Hepatocyte (in vitro differentiated cells): ENCODE measurements at regions not wholly inside any gene's neighbourhood (a gene's known extent, or its start where the extent isn't known, plus 50 kb on each side); places are given as distances from the start of the nearest gene placed in this dataset.
A peak's percentile ranks its signal among the peaks of the same experiment; 100 is the strongest.

Experiments
- DNase-seq: peaks from one replicate; pipeline ENCODE4 v3.0.0-alpha.2; 2016; ENCODE audit warnings: low spot score
- H2AFZ ChIP-seq: fragments of 200-600 bp; sonication (generic); 2 replicates; pipeline ENCODE4 v1.6.0; 2016; ENCODE audit warnings: antibody characterized with exemption, mild to moderate bottlenecking
- H3K27ac ChIP-seq: fragments of 200-600 bp; sonication (generic); 2 replicates; pipeline ENCODE4 v1.5.1; 2016; ENCODE audit warnings: mild to moderate bottlenecking
- H3K27me3 ChIP-seq: fragments of 200-600 bp; sonication (generic); 2 replicates; pipeline ENCODE4 v1.6.1; 2016
- H3K36me3 ChIP-seq: fragments of 200-600 bp; sonication (generic); replicated peaks from 2 replicates; pipeline ENCODE4 v1.5.1; 2016; ENCODE audit warnings: low read depth; ENCODE audit not compliant: insufficient read depth
- H3K4me1 ChIP-seq: fragments of 200-600 bp; sonication (generic); 2 replicates; pipeline ENCODE4 v1.5.1; 2016; ENCODE audit warnings: mild to moderate bottlenecking, moderate library complexity; ENCODE audit not compliant: insufficient read depth
- H3K4me2 ChIP-seq: fragments of 200-600 bp; sonication (generic); 2 replicates; pipeline ENCODE4 v1.6.0; 2016
- H3K4me3 ChIP-seq: fragments of 200-600 bp; sonication (generic); 2 replicates; pipeline ENCODE4 v1.5.1; 2016; ENCODE audit warnings: mild to moderate bottlenecking
- H3K79me2 ChIP-seq: fragments of 200-600 bp; sonication (generic); 2 replicates; pipeline ENCODE4 v1.6.0; 2017; ENCODE audit warnings: mild to moderate bottlenecking
- H3K9me2 ChIP-seq: fragments of 200-600 bp; sonication (generic); replicated peaks from 2 replicates; pipeline ENCODE4 v1.6.0; 2017; ENCODE audit warnings: mild to moderate bottlenecking; ENCODE audit not compliant: insufficient read depth
- H3K9me3 ChIP-seq: fragments of 200-600 bp; sonication (generic); 2 replicates; pipeline ENCODE4 v1.5.1; 2016; ENCODE audit warnings: low read depth, mild to moderate bottlenecking
- H4K20me1 ChIP-seq: fragments of 200-600 bp; sonication (generic); 2 replicates; pipeline ENCODE4 v1.6.0; 2016; ENCODE audit warnings: mild to moderate bottlenecking; ENCODE audit not compliant: insufficient read depth, poor library complexity, severe bottlenecking
- EZH2 ChIP-seq: fragments of 200-600 bp; sonication (generic); IDR thresholded peaks from 2 replicates; pipeline ENCODE4 v1.6.1; 2016; ENCODE audit warnings: antibody characterized with exemption, mild to moderate bottlenecking, borderline replicate concordance
- EZH2phosphoT487 ChIP-seq: fragments of 200-600 bp; sonication (generic); IDR thresholded peaks from one replicate; pipeline ENCODE4 v1.6.1; 2018; ENCODE audit warnings: antibody characterized with exemption, mild to moderate bottlenecking, low read depth, moderate library complexity; ENCODE audit not compliant: unreplicated experiment, severe bottlenecking
- WGBS: methylation state at CpG from one replicate; pipeline ENCODE4 v1.1.6; 2016; ENCODE audit warnings: low lambda C conversion rate; ENCODE audit errors: missing lambda C conversion rate; 5-methylcytosine and 5-hydroxymethylcytosine counted together
- TF ChIP-seq, protein P1 (sequence below): fragments of 200-600 bp; sonication (generic); IDR thresholded peaks from 2 replicates; pipeline ENCODE4 v1.5.1; 2016; ENCODE audit warnings: antibody characterized with exemption, mild to moderate bottlenecking; ENCODE audit not compliant: poor library complexity

DNA sequence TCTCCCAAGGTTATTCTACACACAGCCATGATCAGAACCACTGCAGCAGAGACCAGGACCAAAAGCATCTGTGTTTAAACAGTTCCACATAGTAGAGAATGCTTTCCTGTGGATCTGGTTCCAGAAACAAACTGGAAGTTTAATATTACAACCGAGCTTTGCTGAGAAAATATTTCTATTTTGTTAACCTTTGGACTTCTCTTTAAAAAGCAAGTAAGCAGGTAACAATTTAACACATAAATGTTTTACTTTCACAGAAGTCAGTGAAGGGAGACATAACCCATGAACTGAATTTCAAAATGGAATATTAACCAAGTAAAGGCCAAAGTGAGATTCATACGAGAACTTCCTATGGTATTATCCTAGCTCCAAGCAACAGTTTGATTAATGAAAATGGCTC is 98.6 kb upstream of the PHYHIPL start:
- WGBS = 72% methylated on average over 2 of the region's 2 CpGs
- Histone ChIP-seq H2AFZ (no peak overlapping the region), H4K20me1 (no peaks in the 10 kb centered on the region), H3K9me2 (no peaks in the 10 kb centered on the region), H3K9me3 (no peaks in the 10 kb centered on the region), H3K27ac (no peak overlapping the region), H3K4me2 (peak overlapping the region; percentile 13), H3K36me3 (no peaks in the 10 kb centered on the region), H3K27me3 (no peaks in the 10 kb centered on the region), H3K4me3 (no peak overlapping the region), H3K79me2 (no peaks in the 10 kb centered on the region), H3K4me1 (peaks cover 26% of the 10 kb centered on the region)
- no peak for DNase-seq
- TF ChIP-seq EZH2 = no peak
- TF ChIP-seq EZH2phosphoT487 = no peak
- TF ChIP-seq, protein P1, sequence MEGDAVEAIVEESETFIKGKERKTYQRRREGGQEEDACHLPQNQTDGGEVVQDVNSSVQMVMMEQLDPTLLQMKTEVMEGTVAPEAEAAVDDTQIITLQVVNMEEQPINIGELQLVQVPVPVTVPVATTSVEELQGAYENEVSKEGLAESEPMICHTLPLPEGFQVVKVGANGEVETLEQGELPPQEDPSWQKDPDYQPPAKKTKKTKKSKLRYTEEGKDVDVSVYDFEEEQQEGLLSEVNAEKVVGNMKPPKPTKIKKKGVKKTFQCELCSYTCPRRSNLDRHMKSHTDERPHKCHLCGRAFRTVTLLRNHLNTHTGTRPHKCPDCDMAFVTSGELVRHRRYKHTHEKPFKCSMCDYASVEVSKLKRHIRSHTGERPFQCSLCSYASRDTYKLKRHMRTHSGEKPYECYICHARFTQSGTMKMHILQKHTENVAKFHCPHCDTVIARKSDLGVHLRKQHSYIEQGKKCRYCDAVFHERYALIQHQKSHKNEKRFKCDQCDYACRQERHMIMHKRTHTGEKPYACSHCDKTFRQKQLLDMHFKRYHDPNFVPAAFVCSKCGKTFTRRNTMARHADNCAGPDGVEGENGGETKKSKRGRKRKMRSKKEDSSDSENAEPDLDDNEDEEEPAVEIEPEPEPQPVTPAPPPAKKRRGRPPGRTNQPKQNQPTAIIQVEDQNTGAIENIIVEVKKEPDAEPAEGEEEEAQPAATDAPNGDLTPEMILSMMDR = no peak

DNA sequence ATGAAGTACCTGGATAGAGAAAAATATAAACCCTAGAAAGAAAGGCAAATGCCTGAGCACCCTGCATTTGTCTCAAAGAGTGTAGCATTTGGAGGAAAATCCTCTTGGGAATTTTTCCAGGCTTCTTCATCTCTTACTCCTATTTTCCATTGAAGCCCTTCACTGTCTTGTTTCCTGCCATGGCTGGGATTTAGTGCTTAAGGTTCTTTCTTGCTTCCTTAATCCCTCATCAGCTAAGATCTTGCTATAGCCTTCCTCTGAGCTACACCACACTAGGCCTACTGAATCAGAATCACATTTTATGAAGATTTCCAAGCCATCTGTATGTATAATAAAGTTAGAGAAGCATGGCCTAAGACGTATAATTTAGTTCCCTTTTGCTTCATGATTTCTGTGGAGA is 97.5 kb upstream of the PHYHIPL start:
- H3K4me2 ChIP-seq = no peak overlapping the region
- H3K79me2 ChIP-seq = no peaks in the 10 kb centered on the region
- no peaks in the 10 kb centered on the region for H4K20me1 ChIP-seq
- no peaks in the 10 kb centered on the region for H3K9me2 ChIP-seq
- H3K4me3 ChIP-seq = no peak overlapping the region
- TF ChIP-seq, protein P1 = no peak
- TF ChIP-seq EZH2 (no peak), EZH2phosphoT487 (no peak)
- no peak for DNase-seq
- H3K36me3 ChIP-seq = no peaks in the 10 kb centered on the region
- no peak overlapping the region for H3K27ac ChIP-seq
- peaks cover 16% of the 10 kb centered on the region for H3K4me1 ChIP-seq
- 80% methylated on average over 1 of the region's 1 CpG for WGBS
- no peaks in the 10 kb centered on the region for H3K27me3 ChIP-seq
- H3K9me3 ChIP-seq = no peaks in the 10 kb centered on the region
- H2AFZ ChIP-seq = no peak overlapping the region

DNA sequence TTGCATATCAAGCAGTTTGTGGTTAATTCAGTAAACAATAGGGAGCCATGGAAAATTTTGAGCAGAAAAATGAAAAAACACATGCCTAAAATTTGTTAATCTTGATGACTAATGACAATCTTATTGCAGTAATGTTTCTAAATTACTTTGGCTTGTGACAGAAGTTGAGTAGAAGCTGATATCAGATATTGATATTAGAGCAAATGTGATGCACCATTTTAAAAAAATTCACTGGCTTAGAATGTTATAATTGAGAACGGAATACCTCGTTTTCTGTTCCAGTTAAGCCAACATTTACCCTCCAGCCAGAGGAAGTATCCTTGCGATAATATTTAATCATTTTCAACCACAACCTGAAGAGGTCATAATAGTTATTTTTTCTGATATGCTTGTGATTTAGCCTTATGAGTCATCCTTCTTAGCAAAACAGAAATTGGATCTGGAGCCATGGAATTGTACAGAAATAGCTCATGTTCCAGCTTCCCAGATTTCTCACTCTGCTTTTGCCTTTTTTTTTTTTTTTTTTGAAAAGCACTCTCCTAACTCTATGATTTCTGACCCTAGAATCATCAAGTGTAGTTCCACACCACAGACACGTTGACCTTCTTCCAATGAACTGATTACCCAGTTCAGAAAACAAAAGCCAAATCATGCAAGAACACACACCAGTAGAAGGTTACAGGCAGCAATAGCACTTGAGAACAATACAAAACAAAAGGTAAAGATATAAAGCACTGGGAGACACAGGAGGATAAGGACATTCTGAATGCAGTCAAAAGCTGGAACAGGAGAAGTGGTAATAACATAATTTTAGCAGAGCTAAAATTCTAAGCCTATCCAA is 96.8 kb upstream of the PHYHIPL start:
- Histone ChIP-seq H3K79me2 (no peaks in the 10 kb centered on the region), H3K36me3 (no peaks in the 10 kb centered on the region), H3K4me1 (peaks cover 11% of the 10 kb centered on the region), H4K20me1 (no peaks in the 10 kb centered on the region), H3K4me3 (no peak overlapping the region), H3K9me3 (no peaks in the 10 kb centered on the region), H3K27ac (no peak overlapping the region), H3K9me2 (no peaks in the 10 kb centered on the region), H3K27me3 (no peaks in the 10 kb centered on the region), H3K4me2 (no peak overlapping the region), H2AFZ (no peak overlapping the region)
- 65% methylated on average over 4 of the region's 4 CpGs for WGBS
- DNase-seq = no peak
- no peak for TF ChIP-seq EZH2
- TF ChIP-seq EZH2phosphoT487 = no peak
- TF ChIP-seq, protein P1 = no peak
